NOMO-1 treated with DMSO at 0.1 percent for 48 hours (cell line): ENCODE measurements at regions not wholly inside any gene's neighbourhood (a gene's known extent, or its start where the extent isn't known, plus 50 kb on each side); places are given as distances from the start of the nearest gene placed in this dataset.
A peak's percentile ranks its signal among the peaks of the same experiment; 100 is the strongest.

Experiments used
- DNase-seq: peaks from one replicate; lab custom pipeline; 2025; ENCODE audit not compliant: unreplicated experiment; lab: John Stamatoyannopoulos, UW

- DNase-seq: no peak
Measured at GRCh38 chr4:178712486-178712885, 1270.2 kb upstream of the AGA start.

- DNase-seq: no peak
Measured at GRCh38 chr4:178738026-178738425, 1295.8 kb upstream of the AGA start.

DNA sequence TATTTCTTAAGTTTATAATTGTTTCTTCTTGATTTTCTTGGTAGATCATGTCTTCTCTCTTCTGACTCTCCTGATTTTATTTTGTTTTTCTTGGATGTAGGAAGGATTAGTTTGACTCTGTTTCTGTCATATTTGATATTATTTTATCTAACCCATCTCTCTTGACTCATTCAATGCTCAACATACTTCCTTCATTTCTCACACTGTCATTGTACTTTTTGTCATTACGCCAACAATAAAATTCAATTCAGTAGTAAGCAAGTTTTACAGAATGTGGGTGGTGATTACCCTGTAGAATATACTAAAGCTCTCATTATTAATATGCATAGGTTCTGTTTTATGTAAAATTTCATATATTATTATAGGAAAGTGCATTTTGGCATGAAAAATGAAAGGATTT is 1303.0 kb upstream of the AGA start:
- DNase-seq: no peak

GRCh38 chr4:178752954-178753525 is 1310.8 kb upstream of the AGA start:
- no peak for DNase-seq

DNA sequence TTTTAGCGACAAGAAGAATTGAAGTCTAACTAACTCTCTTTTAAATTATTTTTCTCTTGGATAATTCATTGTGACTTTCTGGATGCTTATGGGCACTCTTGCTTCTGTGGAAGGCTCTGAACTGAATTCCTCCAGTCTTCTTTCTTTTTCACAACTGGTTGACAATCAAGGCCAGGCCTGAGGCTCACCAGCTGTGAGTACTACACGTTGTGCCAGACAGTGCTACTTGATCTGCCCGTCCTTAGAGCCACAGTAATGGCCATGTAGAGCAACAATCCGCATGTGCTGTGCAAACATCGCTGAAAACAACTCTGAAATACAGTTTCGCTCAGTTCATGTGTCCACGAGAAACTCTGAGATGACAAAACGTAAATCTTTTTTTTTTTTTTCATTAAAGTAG is 1336.3 kb upstream of the AGA start:
- DNase-seq: no peak

DNA sequence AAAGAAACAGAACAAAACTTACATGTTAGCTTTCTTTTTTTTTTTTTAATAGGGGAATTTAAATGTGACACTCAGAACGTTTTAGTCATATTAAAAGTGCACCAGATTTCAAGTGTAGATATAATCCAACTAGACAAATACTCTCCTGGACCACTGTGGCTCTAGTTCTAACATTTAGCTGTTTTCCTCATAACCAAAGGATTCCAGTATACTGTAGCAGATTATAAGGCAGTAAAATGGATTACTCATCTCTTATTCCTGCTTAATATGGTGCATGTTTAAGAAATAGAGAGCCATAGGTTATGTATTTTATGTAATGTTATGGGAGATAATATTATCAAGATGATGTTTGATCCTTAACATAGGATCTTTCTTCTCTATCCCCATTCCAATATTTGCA is 1339.5 kb upstream of the AGA start:
- DNase-seq: no peak

- DNase-seq: no peak
Measured at GRCh38 chr4:178784491-178784890, 1342.3 kb upstream of the AGA start.

DNA sequence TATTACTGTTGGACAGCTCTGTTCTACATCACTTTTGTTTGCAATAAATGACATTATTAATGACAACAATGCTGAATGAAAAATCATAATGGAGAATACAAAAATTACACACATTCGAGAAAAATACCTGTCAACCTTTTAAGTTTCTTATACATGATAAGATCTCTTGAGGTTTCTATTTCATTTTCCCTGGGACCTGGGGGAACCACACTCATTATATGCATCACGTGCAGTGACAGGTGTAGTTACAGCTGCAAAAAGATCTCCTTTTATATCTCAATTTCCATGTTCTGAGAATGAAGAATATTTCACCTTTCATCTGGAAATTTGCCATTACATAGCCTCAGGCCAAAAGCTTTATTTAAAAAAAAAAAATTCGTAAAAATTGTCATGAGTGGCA is 1347.0 kb upstream of the AGA start:
- DNase-seq: no peak

DNA sequence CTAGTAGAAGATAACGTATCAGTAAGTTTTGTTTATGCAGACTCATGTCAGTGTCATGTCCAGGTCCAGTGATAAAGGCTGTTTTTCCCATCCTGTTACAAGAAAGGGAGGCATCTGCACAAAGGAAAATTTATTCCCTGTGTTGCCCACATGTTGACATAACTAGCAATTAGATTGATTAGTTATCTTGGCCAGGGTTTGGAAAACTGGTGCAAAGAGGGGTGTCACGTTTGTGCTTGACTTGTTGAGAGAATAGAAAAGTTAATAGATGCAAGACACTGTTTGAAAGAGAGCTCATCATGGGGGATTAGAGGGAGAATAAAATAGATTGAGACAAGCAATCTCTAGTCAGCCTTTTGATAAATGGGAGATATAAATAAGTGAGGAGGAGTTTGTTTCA is 1357.0 kb upstream of the AGA start:
- DNase-seq: no peak

GRCh38 chr4:178808106-178808505 is 1365.9 kb upstream of the AGA start:
- peak; percentile 23 for DNase-seq

- DNase-seq: no peak
Measured at GRCh38 chr4:178809921-178810320, 1367.7 kb upstream of the AGA start.

DNA sequence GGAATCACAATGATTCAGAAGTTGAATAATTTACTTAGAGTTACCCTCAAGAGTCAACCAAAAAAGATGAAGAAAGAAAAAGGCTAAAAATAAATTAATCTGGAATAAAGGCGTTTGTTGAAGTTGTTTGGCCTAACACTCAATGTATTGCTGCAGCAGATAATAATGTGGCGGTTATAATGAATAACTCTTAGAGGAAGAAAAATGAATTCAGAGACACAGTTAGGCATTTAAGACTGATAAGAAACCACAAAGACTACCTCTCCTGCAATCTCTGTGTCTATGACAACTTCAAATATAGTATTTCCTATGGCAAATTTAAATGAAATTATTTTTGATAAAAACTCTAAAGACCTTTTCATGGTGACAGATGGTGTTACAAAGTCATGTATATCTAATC is 1369.1 kb upstream of the AGA start:
- DNase-seq: no peak

DNA sequence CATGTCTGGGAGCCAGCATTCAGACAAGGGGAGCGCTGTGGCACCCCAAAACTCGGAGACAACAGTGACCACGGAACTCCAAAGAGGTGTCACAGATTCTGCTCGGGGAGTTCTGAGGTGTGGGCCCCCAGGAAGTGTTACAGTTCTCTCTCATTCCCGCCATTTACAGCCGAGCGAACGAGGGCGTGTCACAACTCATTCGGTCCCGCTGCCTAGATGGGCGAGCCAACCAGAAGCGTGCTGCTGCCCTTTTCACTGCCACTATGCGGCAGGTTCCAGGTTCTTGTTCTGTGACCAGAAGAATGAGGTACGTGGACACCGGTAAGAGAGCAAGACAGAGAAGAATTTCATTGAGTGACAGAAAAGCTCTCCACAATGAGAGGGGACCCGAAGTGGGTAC is 1370.6 kb upstream of the AGA start:
- no peak for DNase-seq

- DNase-seq: no peak
Measured at GRCh38 chr4:178814908-178815307, 1372.7 kb upstream of the AGA start.

GRCh38 chr4:178823673-178824295 is 1381.5 kb upstream of the AGA start:
- DNase-seq: no peak

- no peak for DNase-seq
Measured at GRCh38 chr4:178836865-178837264, 1394.6 kb upstream of the AGA start.

DNA sequence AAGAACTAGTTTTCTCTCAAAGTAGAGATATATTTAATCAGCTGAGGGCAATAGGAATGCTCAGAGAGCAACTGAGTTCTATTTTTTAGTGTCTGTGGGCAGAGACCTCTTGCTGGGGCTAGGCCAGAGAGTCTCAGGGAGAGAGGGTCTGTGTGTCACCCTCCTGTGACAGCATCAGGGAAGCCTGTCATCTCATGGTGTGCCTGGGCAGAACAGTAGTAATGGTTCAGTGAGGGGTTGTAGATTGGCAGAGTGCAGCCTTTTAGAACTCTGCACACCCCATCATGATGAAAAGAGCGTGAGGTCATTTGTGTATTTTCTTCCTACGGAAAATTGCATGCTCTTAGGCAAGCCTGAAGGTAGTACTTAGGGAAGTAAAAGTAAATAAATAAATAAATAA is 1396.5 kb upstream of the AGA start:
- DNase-seq: no peak

GRCh38 chr4:178856139-178856800 is 1414.0 kb upstream of the AGA start:
- DNase-seq: no peak

- no peak for DNase-seq
Measured at GRCh38 chr4:178871476-178871875, 1429.2 kb upstream of the AGA start.

- no peak for DNase-seq
Measured at GRCh38 chr4:178881937-178882336, 1439.7 kb upstream of the AGA start.

- DNase-seq: no peak
Measured at GRCh38 chr4:178894126-178894525, 1451.9 kb upstream of the AGA start.

DNA sequence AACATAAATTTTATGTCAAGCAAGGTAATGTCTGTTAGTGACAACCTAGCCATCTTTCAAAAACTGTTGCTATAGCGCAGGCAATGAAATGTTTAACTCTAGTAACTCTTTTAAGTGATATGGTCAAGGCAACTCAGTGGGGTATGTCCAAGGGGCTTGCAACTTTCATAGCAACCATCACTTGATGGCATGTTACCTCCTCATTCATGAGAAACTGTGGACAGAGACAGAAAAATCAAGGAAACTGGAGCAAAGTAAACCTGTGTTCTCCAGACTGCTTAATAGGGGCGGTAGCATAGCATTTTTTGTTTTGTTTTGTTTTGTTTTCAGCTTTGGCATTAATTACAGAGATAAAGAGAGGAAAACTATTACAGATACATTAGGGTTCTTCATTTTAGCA is 1456.8 kb upstream of the AGA start:
- DNase-seq: no peak

GRCh38 chr4:178917756-178918155 is 1475.5 kb upstream of the AGA start:
- no peak for DNase-seq
